ENCODE measurements at regions not wholly inside any gene's neighbourhood (a gene's known extent, or its start where the extent isn't known, plus 50 kb on each side); places are given as distances from the start of the nearest gene placed in this dataset.

DNA sequence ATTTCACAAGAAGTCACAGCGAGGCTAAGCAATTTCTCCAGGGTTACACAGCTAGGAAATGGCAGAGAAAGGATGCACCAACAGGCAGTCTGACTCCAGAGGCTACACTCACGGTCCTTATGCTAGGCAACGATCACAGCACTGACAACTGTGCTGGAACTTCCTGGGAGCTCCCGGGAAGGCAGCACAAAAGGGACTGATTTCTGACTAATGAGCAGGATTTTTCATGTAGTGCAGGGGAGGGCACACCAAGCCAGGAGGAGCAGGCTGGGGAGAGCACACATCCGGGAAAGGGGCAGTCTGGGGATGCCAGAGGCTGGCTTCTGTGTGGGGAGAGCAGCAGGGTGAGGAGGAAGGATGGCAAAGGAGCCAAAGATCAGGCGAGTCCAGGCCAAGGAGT lies 486.7 kb downstream of the OMA1 start:
- no peak for TF ChIP-seq CTCF (conservative IDR thresholded peaks at IDR 0.05)
- no peak for TF ChIP-seq EZH2 (IDR thresholded peaks at IDR 0.05; ENCODE audit: low read depth)

Data from PC-9 (cell line).